ENCODE measurements at regions not wholly inside any gene's neighbourhood (a gene's known extent, or its start where the extent isn't known, plus 50 kb on each side); places are given as distances from the start of the nearest gene placed in this dataset.
"Not testable (repeated sequence)": the region's sequence is repeated elsewhere in the genome, so short reads cannot be mapped to it uniquely, and the experiment has no call there.

DNA sequence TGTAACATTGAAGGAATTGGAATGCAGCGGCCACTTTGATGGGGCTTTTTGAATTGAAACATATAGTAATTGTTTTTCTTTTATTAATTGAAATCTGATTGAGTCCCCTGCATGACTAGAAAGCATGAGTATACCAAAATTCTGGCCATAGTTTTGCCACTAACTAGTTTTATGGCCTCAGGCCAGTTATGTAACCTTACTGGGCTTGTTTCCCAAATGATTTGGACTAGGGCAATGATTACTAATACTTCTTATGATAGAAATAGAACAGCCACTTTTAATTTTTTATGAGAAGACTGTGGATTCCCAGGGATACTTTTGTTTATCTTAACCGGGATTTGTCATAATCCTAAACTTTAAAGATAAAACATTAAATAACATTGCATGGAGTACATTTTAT is 106.9 kb upstream of the GOLGA6L4 start:
- TF ChIP-seq CTCF, POLR2A (IDR thresholded peaks at IDR 0.05): not testable (repeated sequence)

Measured in uterus (tissue), 2 donors.